NB4 (cell line): ENCODE measurements at regions not wholly inside any gene's neighbourhood (a gene's known extent, or its start where the extent isn't known, plus 50 kb on each side); places are given as distances from the start of the nearest gene placed in this dataset.

Experiments
- CTCF ChIP-seq: IDR thresholded peaks from one replicate; pipeline ENCODE4 v1.5.1; 2012; ENCODE audit warnings: low read depth, low read length
- MYC ChIP-seq: IDR thresholded peaks from 2 replicates; pipeline ENCODE4 v1.6.1; 2011; ENCODE audit warnings: low read depth, low read length
- POLR2A ChIP-seq: IDR thresholded peaks from 2 replicates; pipeline ENCODE4 v1.6.1; 2011; ENCODE audit warnings: mild to moderate bottlenecking; ENCODE audit not compliant: insufficient read length; ENCODE audit errors: extremely low read depth
- TF ChIP-seq, protein P1 (sequence below): IDR thresholded peaks from 2 replicates; pipeline ENCODE4 v1.6.1; 2011; ENCODE audit warnings: low read depth, low read length

GRCh38 chr4:126678618-126679017 is 954.1 kb upstream of the INTU start:
- TF ChIP-seq CTCF (no peak), POLR2A (no peak), MYC (no peak)
- TF ChIP-seq, protein P1, sequence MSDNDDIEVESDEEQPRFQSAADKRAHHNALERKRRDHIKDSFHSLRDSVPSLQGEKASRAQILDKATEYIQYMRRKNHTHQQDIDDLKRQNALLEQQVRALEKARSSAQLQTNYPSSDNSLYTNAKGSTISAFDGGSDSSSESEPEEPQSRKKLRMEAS = no peak
